ENCODE measurements at regions not wholly inside any gene's neighbourhood (a gene's known extent, or its start where the extent isn't known, plus 50 kb on each side); places are given as distances from the start of the nearest gene placed in this dataset.

- H3K27me3 Mint-ChIP-seq, result peaks cover 28 to 46% (median 30%) of the 10 kb centered on the region in 5 donors
- intact Hi-C loops (cut with micrococcal nuclease), result loop anchor here (10.0 kb wide), 3 partner anchors 1374 to 1956 kb away; partner anchors contain the start of genes ARRDC4 (in 2 of the 2), SNRPA1 (in 1 of the 2) and TARS3 (in 1 of the 2)
- no peaks in the 10 kb centered on the region for H3K36me3 Mint-ChIP-seq
- H3K4me1 Mint-ChIP-seq, result peaks cover 0 to 9% (median 8%) of the 10 kb centered on the region in 7 donors
- no peak for DNase-seq
- no peaks in the 10 kb centered on the region for H3K9me3 ChIP-seq (ENCODE audit: control insufficient read depth in 2 of 3, low read length in 3 of 3)
- H3K27me3 ChIP-seq (ENCODE audit: control insufficient read depth in 2 of 2, insufficient read depth in 2 of 2, low read length in 2 of 2), result no peaks in the 10 kb centered on the region
- ChIA-PET POLR2A (no interaction called here), CTCF (no interaction called here)
- H3K36me3 ChIP-seq (ENCODE audit: control insufficient read depth in 2 of 3, insufficient read depth in 3 of 3, low read length in 3 of 3), result no peaks in the 10 kb centered on the region
- H3K4me1 ChIP-seq (ENCODE audit: control insufficient read depth in 2 of 2, insufficient read depth in 2 of 2, low read length in 2 of 2), result peaks cover 5 to 8% of the 10 kb centered on the region in 2 donors
- no peak overlapping the region for H3K4me3 Mint-ChIP-seq
- ATAC-seq, result no peak
- H3K9me3 Mint-ChIP-seq, result peaks cover 0 to 1% (median 0%) of the 10 kb centered on the region in 11 donors
- H3K27ac Mint-ChIP-seq, result no peak overlapping the region
- H3K27ac ChIP-seq (ENCODE audit: low read depth, low read length), result no peak overlapping the region
- no peak overlapping the region for H3K4me3 ChIP-seq (ENCODE audit: low read length)
These were observed 187.9 kb upstream of the LYSMD4 start for GRCh38 chr15:99921101-99921500.

- no peak overlapping the region for H3K4me3 Mint-ChIP-seq
- H3K36me3 ChIP-seq (ENCODE audit: control insufficient read depth in 2 of 3, insufficient read depth in 3 of 3, low read length in 3 of 3), result no peaks in the 10 kb centered on the region
- ATAC-seq, result no peak
- H3K27ac ChIP-seq (ENCODE audit: low read depth, low read length), result no peak overlapping the region
- no peak overlapping the region for H3K4me3 ChIP-seq (ENCODE audit: low read length)
- DNase-seq, result no peak
- no peaks in the 10 kb centered on the region for H3K4me1 Mint-ChIP-seq
- ChIA-PET POLR2A (no interaction called here), CTCF (interaction anchor here (0.6 kb wide), 1 partner anchor 636 kb away, joined by 3 read pairs; no protein-coding TSS in a partner anchor)
- H3K4me1 ChIP-seq (ENCODE audit: control insufficient read depth in 2 of 2, insufficient read depth in 2 of 2, low read length in 2 of 2), result no peaks in the 10 kb centered on the region
- H3K36me3 Mint-ChIP-seq, result no peaks in the 10 kb centered on the region
- no peaks in the 10 kb centered on the region for H3K9me3 ChIP-seq (ENCODE audit: control insufficient read depth in 2 of 3, low read length in 3 of 3)
- no peak overlapping the region for H3K27ac Mint-ChIP-seq
- intact Hi-C loops (cut with micrococcal nuclease), result no loop called here
- H3K27me3 Mint-ChIP-seq, result peaks cover 25 to 30% (median 28%) of the 10 kb centered on the region in 5 donors
- H3K9me3 Mint-ChIP-seq, result peaks cover 0 to 1% (median 0%) of the 10 kb centered on the region in 11 donors
- H3K27me3 ChIP-seq (ENCODE audit: control insufficient read depth in 2 of 2, insufficient read depth in 2 of 2, low read length in 2 of 2), result no peaks in the 10 kb centered on the region
These were observed 184.8 kb upstream of the LYSMD4 start for GRCh38 chr15:99918072-99918471.

- intact Hi-C loops (cut with micrococcal nuclease), result no loop called here
- Histone ChIP-seq H3K36me3 (ENCODE audit: control insufficient read depth in 2 of 3, insufficient read depth in 3 of 3, low read length in 3 of 3) (no peaks in the 10 kb centered on the region), H3K4me3 (ENCODE audit: low read length) (no peak overlapping the region), H3K27ac (ENCODE audit: low read depth, low read length) (no peak overlapping the region), H3K27me3 (ENCODE audit: control insufficient read depth in 2 of 2, insufficient read depth in 2 of 2, low read length in 2 of 2) (no peaks in the 10 kb centered on the region), H3K9me3 (ENCODE audit: control insufficient read depth in 2 of 3, low read length in 3 of 3) (no peaks in the 10 kb centered on the region), H3K4me1 (ENCODE audit: control insufficient read depth in 2 of 2, insufficient read depth in 2 of 2, low read length in 2 of 2) (no peaks in the 10 kb centered on the region)
- H3K4me3 Mint-ChIP-seq, result no peak overlapping the region
- DNase-seq (no peak), ATAC-seq (no peak)
- H3K36me3 Mint-ChIP-seq, result no peaks in the 10 kb centered on the region
- POLR2A ChIA-PET, result no interaction called here
- CTCF ChIA-PET, result no interaction called here
- peaks cover 0 to 3% (median 0%) of the 10 kb centered on the region in 7 donors for H3K4me1 Mint-ChIP-seq
- peaks cover 0 to 2% (median 0%) of the 10 kb centered on the region in 11 donors for H3K9me3 Mint-ChIP-seq
- H3K27me3 Mint-ChIP-seq, result peaks cover 20 to 30% (median 26%) of the 10 kb centered on the region in 5 donors
- no peak overlapping the region for H3K27ac Mint-ChIP-seq
These were observed 184.0 kb upstream of the LYSMD4 start for GRCh38 chr15:99917252-99917651.

GRCh38 chr15:99916668-99917223 is 183.5 kb upstream of the LYSMD4 start:
- Histone ChIP-seq H3K4me3 (ENCODE audit: low read length) (no peak overlapping the region), H3K27me3 (ENCODE audit: control insufficient read depth in 2 of 2, insufficient read depth in 2 of 2, low read length in 2 of 2) (no peaks in the 10 kb centered on the region), H3K27ac (ENCODE audit: low read depth, low read length) (no peak overlapping the region), H3K36me3 (ENCODE audit: control insufficient read depth in 2 of 3, insufficient read depth in 3 of 3, low read length in 3 of 3) (no peaks in the 10 kb centered on the region), H3K9me3 (ENCODE audit: control insufficient read depth in 2 of 3, low read length in 3 of 3) (no peaks in the 10 kb centered on the region), H3K4me1 (ENCODE audit: control insufficient read depth in 2 of 2, insufficient read depth in 2 of 2, low read length in 2 of 2) (no peaks in the 10 kb centered on the region)
- ChIA-PET CTCF (no interaction called here), POLR2A (no interaction called here)
- no peak for ATAC-seq
- DNase-seq, result no peak
- H3K4me3 Mint-ChIP-seq, result no peak overlapping the region
- no peaks in the 10 kb centered on the region for H3K36me3 Mint-ChIP-seq
- H3K4me1 Mint-ChIP-seq, result peaks cover 0 to 5% (median 3%) of the 10 kb centered on the region in 7 donors
- H3K27ac Mint-ChIP-seq, result no peak overlapping the region
- peaks cover 17 to 28% (median 23%) of the 10 kb centered on the region in 5 donors for H3K27me3 Mint-ChIP-seq
- intact Hi-C loops (cut with micrococcal nuclease), result no loop called here
- H3K9me3 Mint-ChIP-seq, result peaks cover 0 to 2% (median 0%) of the 10 kb centered on the region in 11 donors

- DNase-seq, result no peak
- H3K4me1 ChIP-seq (ENCODE audit: control insufficient read depth in 2 of 2, insufficient read depth in 2 of 2, low read length in 2 of 2), result no peaks in the 10 kb centered on the region
These were observed 181.5 kb upstream of the LYSMD4 start for GRCh38 chr15:99914723-99915122.

GRCh38 chr15:99911816-99912215 is 178.6 kb upstream of the LYSMD4 start:
- peaks cover 0 to 9% (median 3%) of the 10 kb centered on the region in 7 donors for H3K4me1 Mint-ChIP-seq
- H3K4me3 Mint-ChIP-seq, result no peak overlapping the region
- H3K9me3 Mint-ChIP-seq, result peaks cover 0 to 2% (median 0%) of the 10 kb centered on the region in 11 donors
- no peak overlapping the region for H3K4me3 ChIP-seq (ENCODE audit: low read length)
- no peak overlapping the region for H3K27ac ChIP-seq (ENCODE audit: low read depth, low read length)
- no peak for ATAC-seq
- H3K36me3 ChIP-seq (ENCODE audit: control insufficient read depth in 2 of 3, insufficient read depth in 3 of 3, low read length in 3 of 3), result no peaks in the 10 kb centered on the region
- DNase-seq, result no peak
- H3K27me3 Mint-ChIP-seq, result peaks cover 0 to 5% (median 5%) of the 10 kb centered on the region in 5 donors
- H3K27ac Mint-ChIP-seq, result no peak overlapping the region
- no peaks in the 10 kb centered on the region for H3K9me3 ChIP-seq (ENCODE audit: control insufficient read depth in 2 of 3, low read length in 3 of 3)
- intact Hi-C loops (cut with micrococcal nuclease), result no loop called here
- ChIA-PET POLR2A (no interaction called here), CTCF (no interaction called here)
- peaks cover 0 to 3% (median 0%) of the 10 kb centered on the region in 5 donors for H3K36me3 Mint-ChIP-seq
- H3K4me1 ChIP-seq (ENCODE audit: control insufficient read depth in 2 of 2, insufficient read depth in 2 of 2, low read length in 2 of 2), result no peaks in the 10 kb centered on the region
- H3K27me3 ChIP-seq (ENCODE audit: control insufficient read depth in 2 of 2, insufficient read depth in 2 of 2, low read length in 2 of 2), result no peaks in the 10 kb centered on the region

More at GRCh38 chr15:99914723-99915122, 181.5 kb upstream of the LYSMD4 start:
- H3K4me3 Mint-ChIP-seq, result no peak overlapping the region
- ATAC-seq, result no peak
- peaks cover 3 to 22% (median 15%) of the 10 kb centered on the region in 5 donors for H3K27me3 Mint-ChIP-seq
- ChIA-PET POLR2A (no interaction called here), CTCF (no interaction called here)
- no peak overlapping the region for H3K4me3 ChIP-seq (ENCODE audit: low read length)
- peaks cover 0 to 2% (median 0%) of the 10 kb centered on the region in 5 donors for H3K36me3 Mint-ChIP-seq
- H3K9me3 Mint-ChIP-seq, result peaks cover 0 to 2% (median 0%) of the 10 kb centered on the region in 11 donors
- no peaks in the 10 kb centered on the region for H3K27me3 ChIP-seq (ENCODE audit: control insufficient read depth in 2 of 2, insufficient read depth in 2 of 2, low read length in 2 of 2)
- H3K9me3 ChIP-seq (ENCODE audit: control insufficient read depth in 2 of 3, low read length in 3 of 3), result no peaks in the 10 kb centered on the region
- H3K4me1 Mint-ChIP-seq, result peaks cover 0 to 7% (median 3%) of the 10 kb centered on the region in 7 donors
- intact Hi-C loops (cut with micrococcal nuclease), result no loop called here
- H3K27ac ChIP-seq (ENCODE audit: low read depth, low read length), result no peak overlapping the region
- H3K27ac Mint-ChIP-seq, result no peak overlapping the region
- no peaks in the 10 kb centered on the region for H3K36me3 ChIP-seq (ENCODE audit: control insufficient read depth in 2 of 3, insufficient read depth in 3 of 3, low read length in 3 of 3)
